ENCODE measurements at regions not wholly inside any gene's neighbourhood (a gene's known extent, or its start where the extent isn't known, plus 50 kb on each side); places are given as distances from the start of the nearest gene placed in this dataset.

GRCh38 chr11:121909596-121909995 is 206.4 kb downstream of the BLID start (continued):
- TF ChIP-seq, protein P1, sequence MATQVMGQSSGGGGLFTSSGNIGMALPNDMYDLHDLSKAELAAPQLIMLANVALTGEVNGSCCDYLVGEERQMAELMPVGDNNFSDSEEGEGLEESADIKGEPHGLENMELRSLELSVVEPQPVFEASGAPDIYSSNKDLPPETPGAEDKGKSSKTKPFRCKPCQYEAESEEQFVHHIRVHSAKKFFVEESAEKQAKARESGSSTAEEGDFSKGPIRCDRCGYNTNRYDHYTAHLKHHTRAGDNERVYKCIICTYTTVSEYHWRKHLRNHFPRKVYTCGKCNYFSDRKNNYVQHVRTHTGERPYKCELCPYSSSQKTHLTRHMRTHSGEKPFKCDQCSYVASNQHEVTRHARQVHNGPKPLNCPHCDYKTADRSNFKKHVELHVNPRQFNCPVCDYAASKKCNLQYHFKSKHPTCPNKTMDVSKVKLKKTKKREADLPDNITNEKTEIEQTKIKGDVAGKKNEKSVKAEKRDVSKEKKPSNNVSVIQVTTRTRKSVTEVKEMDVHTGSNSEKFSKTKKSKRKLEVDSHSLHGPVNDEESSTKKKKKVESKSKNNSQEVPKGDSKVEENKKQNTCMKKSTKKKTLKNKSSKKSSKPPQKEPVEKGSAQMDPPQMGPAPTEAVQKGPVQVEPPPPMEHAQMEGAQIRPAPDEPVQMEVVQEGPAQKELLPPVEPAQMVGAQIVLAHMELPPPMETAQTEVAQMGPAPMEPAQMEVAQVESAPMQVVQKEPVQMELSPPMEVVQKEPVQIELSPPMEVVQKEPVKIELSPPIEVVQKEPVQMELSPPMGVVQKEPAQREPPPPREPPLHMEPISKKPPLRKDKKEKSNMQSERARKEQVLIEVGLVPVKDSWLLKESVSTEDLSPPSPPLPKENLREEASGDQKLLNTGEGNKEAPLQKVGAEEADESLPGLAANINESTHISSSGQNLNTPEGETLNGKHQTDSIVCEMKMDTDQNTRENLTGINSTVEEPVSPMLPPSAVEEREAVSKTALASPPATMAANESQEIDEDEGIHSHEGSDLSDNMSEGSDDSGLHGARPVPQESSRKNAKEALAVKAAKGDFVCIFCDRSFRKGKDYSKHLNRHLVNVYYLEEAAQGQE (IDR thresholded peaks at IDR 0.05; ENCODE audit: low read depth) = no peak
- TF ChIP-seq SRF (IDR thresholded peaks at IDR 0.05; ENCODE audit: low read depth) = no peak

DNA sequence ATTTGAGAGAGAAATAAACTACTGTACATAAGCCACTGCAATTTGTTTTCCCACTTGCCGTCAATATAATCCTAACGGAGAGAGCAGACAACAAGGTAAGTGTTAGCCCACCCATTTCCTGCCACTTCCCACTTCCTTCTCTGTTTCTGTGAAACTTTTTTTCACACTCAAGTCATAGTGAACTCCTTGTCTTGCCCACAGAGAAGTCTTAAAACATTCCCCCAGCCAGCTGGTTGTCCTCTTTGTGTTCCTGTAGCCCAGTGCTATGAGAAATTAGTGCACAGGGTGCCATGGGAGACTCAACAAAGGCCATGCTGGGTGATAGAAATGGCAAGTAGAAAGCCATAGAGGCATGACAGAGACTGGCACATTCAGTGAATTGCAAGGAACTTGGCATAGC is 208.6 kb downstream of the BLID start:
- BruUV-seq (replicated peaks) = no TSS peak
- Histone ChIP-seq H3K4me2 (ENCODE audit: low read length) (no peak overlapping the region), H3K9me2 (ENCODE audit: insufficient read depth) (no peaks in the 10 kb centered on the region), H3K4me1 (ENCODE audit: control insufficient read depth in 1 of 2, insufficient read depth in 2 of 2, low read length in 2 of 2) (no peaks in the 10 kb centered on the region), H3K9me3 (ENCODE audit: control insufficient read depth in 1 of 2, insufficient read depth in 1 of 2, low read depth in 1 of 2, low read length in 2 of 2) (no peaks in the 10 kb centered on the region), H2AFZ (ENCODE audit: low read depth, low read length, poor library complexity, severe bottlenecking) (no peak overlapping the region), H3K36me3 (ENCODE audit: control insufficient read depth in 1 of 2, insufficient read depth in 2 of 2, low read length in 2 of 2) (no peaks in the 10 kb centered on the region), H3K4me3 (replicated peaks in 1 of 2; ENCODE audit: low read depth in 1 of 2, low read length in 2 of 2) (no peak overlapping the region), H4K20me1 (ENCODE audit: insufficient read depth) (no peaks in the 10 kb centered on the region), H3K79me2 (ENCODE audit: insufficient read depth, low read length) (no peaks in the 10 kb centered on the region), H3K9ac (ENCODE audit: low read length) (no peak overlapping the region), H3K27me3 (ENCODE audit: insufficient read depth, low read length) (no peaks in the 10 kb centered on the region), H3K27ac (ENCODE audit: low read depth, low read length) (no peak overlapping the region)
- ChIA-PET POLR2A (no interaction called here), RAD21 (ENCODE audit: low non-redundant PET in 1 of 2, low total read pairs in 2 of 2, uncharacterized antibody in 2 of 2, unreplicated experiment in 2 of 2) (no interaction called here), CTCF (no interaction called here)
- ATAC-seq = no peak
- TF ChIP-seq YY1 (IDR thresholded peaks at IDR 0.05; ENCODE audit: extremely low read depth, insufficient replicate concordance, low read depth, low read length) (no peak), SRF (IDR thresholded peaks at IDR 0.05; ENCODE audit: low read depth) (no peak), SP1 (IDR thresholded peaks at IDR 0.05; ENCODE audit: low read depth) (no peak)
- TF ChIP-seq, protein P2, sequence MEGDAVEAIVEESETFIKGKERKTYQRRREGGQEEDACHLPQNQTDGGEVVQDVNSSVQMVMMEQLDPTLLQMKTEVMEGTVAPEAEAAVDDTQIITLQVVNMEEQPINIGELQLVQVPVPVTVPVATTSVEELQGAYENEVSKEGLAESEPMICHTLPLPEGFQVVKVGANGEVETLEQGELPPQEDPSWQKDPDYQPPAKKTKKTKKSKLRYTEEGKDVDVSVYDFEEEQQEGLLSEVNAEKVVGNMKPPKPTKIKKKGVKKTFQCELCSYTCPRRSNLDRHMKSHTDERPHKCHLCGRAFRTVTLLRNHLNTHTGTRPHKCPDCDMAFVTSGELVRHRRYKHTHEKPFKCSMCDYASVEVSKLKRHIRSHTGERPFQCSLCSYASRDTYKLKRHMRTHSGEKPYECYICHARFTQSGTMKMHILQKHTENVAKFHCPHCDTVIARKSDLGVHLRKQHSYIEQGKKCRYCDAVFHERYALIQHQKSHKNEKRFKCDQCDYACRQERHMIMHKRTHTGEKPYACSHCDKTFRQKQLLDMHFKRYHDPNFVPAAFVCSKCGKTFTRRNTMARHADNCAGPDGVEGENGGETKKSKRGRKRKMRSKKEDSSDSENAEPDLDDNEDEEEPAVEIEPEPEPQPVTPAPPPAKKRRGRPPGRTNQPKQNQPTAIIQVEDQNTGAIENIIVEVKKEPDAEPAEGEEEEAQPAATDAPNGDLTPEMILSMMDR (IDR thresholded peaks at IDR 0.05 in 2 of 3, conservative IDR thresholded peaks at IDR 0.05 in 1 of 3; ENCODE audit: borderline replicate concordance in 1 of 3, insufficient read depth in 1 of 3, low read depth in 2 of 3, low read length in 2 of 3) = no peak
- intact Hi-C loops (cut with micrococcal nuclease) = no loop called here
- DNase-seq (ENCODE audit: low read depth, low spot score) = no peak

Measured in HCT116 (cell line).